A549 (cell line): ENCODE measurements at regions not wholly inside any gene's neighbourhood (a gene's known extent, or its start where the extent isn't known, plus 50 kb on each side); places are given as distances from the start of the nearest gene placed in this dataset.

ENCODE experiments used
- CTCF ChIP-seq: fragments of >200 bp; sonication (Bioruptor Twin); formaldehyde crosslinking; IDR thresholded peaks from 3 replicates; pipeline ENCODE4 v1.5.1; 2016
- EP300 ChIP-seq, 2 experiments: fragments of >200 bp; sonication (Bioruptor Twin); formaldehyde crosslinking; IDR thresholded peaks; 2 replicates in 1 of 2; 3 replicates in 1 of 2; pipeline ENCODE4 v1.6.1; 2016 to 2017

- TF ChIP-seq EP300 (IDR thresholded peaks at IDR 0.05): no peak
- TF ChIP-seq CTCF: no peak
These were observed 59.9 kb downstream of the FOXA2 start for GRCh38 chr20:22524393-22525015.
